Adrenal gland (tissue), 9 donors: ENCODE measurements at regions not wholly inside any gene's neighbourhood (a gene's known extent, or its start where the extent isn't known, plus 50 kb on each side); places are given as distances from the start of the nearest gene placed in this dataset.

Source experiments
- DNase-seq, 7 donors: peaks; one replicate each; pipeline ENCODE4 v3.0.0-alpha.2; 2019 to 2020
- H3K27ac ChIP-seq, 5 donors: fragments of 200-600 bp; sonication (generic) in 4 of 5; 1 replicate in 3 of 5; 2 replicates in 2 of 5; pipeline versions ENCODE4 v1.5.1 to v1.8.0; 2016 to 2020; ENCODE audit warnings: mild to moderate bottlenecking in 1 of 5
- H3K27me3 ChIP-seq: fragments of 200-600 bp; 2 replicates; pipeline ENCODE4 v1.8.0; 2021
- H3K36me3 ChIP-seq, 2 donors: fragments of 200-600 bp; replicated peaks in 1 of 2; 1 replicate in 1 of 2; 2 replicates in 1 of 2; pipeline versions ENCODE4 v1.5.1 to v1.8.0; 2018 to 2022
- H3K4me1 ChIP-seq, 2 donors: fragments of 200-600 bp; replicated peaks in 1 of 2; 1 replicate in 1 of 2; 2 replicates in 1 of 2; pipeline versions ENCODE4 v1.5.1 to v1.8.0; 2018 to 2021
- H3K4me3 ChIP-seq, 4 donors: fragments of 200-600 bp; sonication (generic) in 3 of 4; one replicate each; pipeline ENCODE4 v1.5.1; 2016 to 2018
- H3K9me3 ChIP-seq, 3 donors: fragments of 200-600 bp; sonication (generic) in 1 of 3; replicated peaks in 1 of 3; 1 replicate in 2 of 3; 2 replicates in 1 of 3; pipeline versions ENCODE4 v1.5.1 to v1.8.0; 2016 to 2021
- POLR2A ChIP-seq, 2 donors: fragments of 450-650 bp; IDR thresholded peaks; one replicate each; pipeline ENCODE4 v1.6.1; 2017; ENCODE audit warnings: antibody characterized with exemption in 2 of 2, mild to moderate bottlenecking in 2 of 2, moderate library complexity in 1 of 2
- whole genome bisulfite sequencing, 4 donors: extraction: QIAGEN DNeasy Blood & Tissue Kit in 2 of 4; methylation state at CpG; one replicate each; pipeline versions ENCODE4 v1.1.5 to v1.1.7; 2013 to 2017; 5-methylcytosine and 5-hydroxymethylcytosine counted together
- intact Hi-C, 2 donors: fragments of 100-400 bp; cut with DNase I; formaldehyde crosslinking; loops; one replicate each; pipeline versions ENCODE4 v1.14.1 to v1.15.0; 2022 to 2023
- TF ChIP-seq, protein P1 (sequence below), 6 experiments: fragments of 450-650 bp in 4 of 6; fragments of 200-600 bp in 2 of 6; sonication (generic) in 1 of 6; IDR thresholded peaks; 1 replicate in 5 of 6; 2 replicates in 1 of 6; pipeline versions ENCODE4 v1.5.1 to v1.8.0; 2016 to 2021; ENCODE audit warnings: antibody characterized with exemption in 6 of 6, mild to moderate bottlenecking in 2 of 6, moderate library complexity in 1 of 6
- donor health status: healthy with polysubstance abuse.
- donor health status: Bipolar disorder and iron deficiency.
- donor health status: DM: yes; HTN: yes; CAD: no.
- donor health status: DM: no; HTN: no; CAD: no.
- donor health status: DM: no; HTN: no; CAD: no.

- TF ChIP-seq, protein P1, sequence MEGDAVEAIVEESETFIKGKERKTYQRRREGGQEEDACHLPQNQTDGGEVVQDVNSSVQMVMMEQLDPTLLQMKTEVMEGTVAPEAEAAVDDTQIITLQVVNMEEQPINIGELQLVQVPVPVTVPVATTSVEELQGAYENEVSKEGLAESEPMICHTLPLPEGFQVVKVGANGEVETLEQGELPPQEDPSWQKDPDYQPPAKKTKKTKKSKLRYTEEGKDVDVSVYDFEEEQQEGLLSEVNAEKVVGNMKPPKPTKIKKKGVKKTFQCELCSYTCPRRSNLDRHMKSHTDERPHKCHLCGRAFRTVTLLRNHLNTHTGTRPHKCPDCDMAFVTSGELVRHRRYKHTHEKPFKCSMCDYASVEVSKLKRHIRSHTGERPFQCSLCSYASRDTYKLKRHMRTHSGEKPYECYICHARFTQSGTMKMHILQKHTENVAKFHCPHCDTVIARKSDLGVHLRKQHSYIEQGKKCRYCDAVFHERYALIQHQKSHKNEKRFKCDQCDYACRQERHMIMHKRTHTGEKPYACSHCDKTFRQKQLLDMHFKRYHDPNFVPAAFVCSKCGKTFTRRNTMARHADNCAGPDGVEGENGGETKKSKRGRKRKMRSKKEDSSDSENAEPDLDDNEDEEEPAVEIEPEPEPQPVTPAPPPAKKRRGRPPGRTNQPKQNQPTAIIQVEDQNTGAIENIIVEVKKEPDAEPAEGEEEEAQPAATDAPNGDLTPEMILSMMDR (IDR thresholded peaks at IDR 0.05), result no peak
- no peak for TF ChIP-seq POLR2A (IDR thresholded peaks at IDR 0.05)
- Histone ChIP-seq H3K27ac (no peak overlapping the region), H3K4me1 (no peaks in the 10 kb centered on the region), H3K9me3 (no peaks in the 10 kb centered on the region), H3K27me3 (no peaks in the 10 kb centered on the region), H3K36me3 (no peaks in the 10 kb centered on the region), H3K4me3 (no peak overlapping the region)
- WGBS, 4 donors, result 83 to 93% (median 89%) methylated on average over 7 to 12 of the region's 12 CpGs
- intact Hi-C loops, result no loop called here
- no peak for DNase-seq
Measured at GRCh38 chr10:52939894-52940293, 167.3 kb upstream of the MBL2 start.

DNA sequence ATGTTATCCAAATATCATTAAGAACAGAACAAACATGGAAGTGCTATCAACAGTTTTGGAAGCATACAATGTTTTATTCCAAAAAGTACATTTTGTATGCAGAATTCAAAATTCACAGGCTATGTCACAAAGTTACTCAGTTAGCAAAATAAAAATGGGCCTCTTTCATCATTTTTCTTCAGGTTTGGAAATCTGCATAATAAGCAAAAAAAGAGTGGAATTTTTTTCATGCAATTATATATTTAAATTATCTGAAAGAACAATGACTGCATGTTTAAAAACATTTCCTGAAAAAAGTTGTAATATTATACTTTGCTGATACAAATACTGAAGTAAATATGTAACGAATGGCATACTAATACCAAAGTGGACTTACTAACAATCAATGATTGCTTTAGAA, 161.2 kb upstream of the MBL2 start:
- H3K4me1 ChIP-seq, result no peaks in the 10 kb centered on the region
- WGBS, 4 donors, result 56 to 74% (median 70%) methylated on average over 1 of the region's 1 CpG
- H3K36me3 ChIP-seq, result no peaks in the 10 kb centered on the region
- intact Hi-C loops, result no loop called here
- DNase-seq, result no peak
- no peaks in the 10 kb centered on the region for H3K9me3 ChIP-seq
- H3K27me3 ChIP-seq, result no peaks in the 10 kb centered on the region
- no peak overlapping the region for H3K4me3 ChIP-seq
- TF ChIP-seq POLR2A (IDR thresholded peaks at IDR 0.05), result no peak
- TF ChIP-seq, protein P1 (IDR thresholded peaks at IDR 0.05), result no peak
- H3K27ac ChIP-seq, result no peak overlapping the region

DNA sequence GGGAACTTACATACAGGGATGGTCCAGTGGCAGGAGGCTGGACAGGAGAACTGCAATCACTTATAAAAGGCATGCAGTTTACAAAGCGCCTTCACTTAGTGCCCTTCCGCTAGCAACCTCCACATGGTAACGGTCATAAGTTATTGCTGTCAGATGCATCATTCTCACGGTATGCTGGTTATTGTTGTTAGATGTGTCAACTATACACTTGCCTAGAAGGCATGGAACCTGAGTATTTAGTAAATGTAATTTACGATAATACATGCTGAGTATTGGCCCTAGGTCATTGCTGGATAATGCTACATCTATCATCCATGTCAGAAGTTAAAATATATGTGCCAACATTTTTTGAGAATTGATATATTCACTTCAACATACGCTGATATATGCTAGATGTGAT, 155.1 kb upstream of the MBL2 start:
- Histone ChIP-seq H3K4me1 (no peaks in the 10 kb centered on the region), H3K4me3 (no peak overlapping the region), H3K36me3 (no peaks in the 10 kb centered on the region), H3K27ac (no peak overlapping the region), H3K9me3 (no peaks in the 10 kb centered on the region), H3K27me3 (no peaks in the 10 kb centered on the region)
- DNase-seq, result no peak
- 76 to 90% (median 85%) methylated on average over 6 of the region's 6 CpGs for WGBS, 4 donors
- TF ChIP-seq POLR2A (IDR thresholded peaks at IDR 0.05), result no peak
- TF ChIP-seq, protein P1 (IDR thresholded peaks at IDR 0.05), result no peak
- intact Hi-C loops, result no loop called here

GRCh38 chr10:52923520-52923919, 150.9 kb upstream of the MBL2 start:
- DNase-seq, result no peak
- Histone ChIP-seq H3K9me3 (no peaks in the 10 kb centered on the region), H3K27me3 (no peaks in the 10 kb centered on the region), H3K27ac (no peak overlapping the region), H3K4me1 (no peaks in the 10 kb centered on the region), H3K36me3 (no peaks in the 10 kb centered on the region), H3K4me3 (no peak overlapping the region)
- TF ChIP-seq POLR2A (IDR thresholded peaks at IDR 0.05), result no peak
- TF ChIP-seq, protein P1 (IDR thresholded peaks at IDR 0.05), result no peak
- WGBS, 4 donors, result 72 to 86% (median 85%) methylated on average over 5 of the region's 5 CpGs
- intact Hi-C loops, result no loop called here
